ENCODE measurements at regions not wholly inside any gene's neighbourhood (a gene's known extent, or its start where the extent isn't known, plus 50 kb on each side); places are given as distances from the start of the nearest gene placed in this dataset.

GRCh38 chr10:101284101-101284743, 55.0 kb upstream of the LBX1 start (continued):
- TF ChIP-seq MTF2 (CRISPR knock-in tag; IDR thresholded peaks at IDR 0.05; ENCODE audit: borderline replicate concordance): 0 out of 2 replicates have a peak, but pooled peaks have one; percentile 25
- TF ChIP-seq ZFY (CRISPR knock-in tag; IDR thresholded peaks at IDR 0.05): no peak
- no peak for TF ChIP-seq ZNF431 (CRISPR knock-in tag; IDR thresholded peaks at IDR 0.05; ENCODE audit: borderline replicate concordance, low read depth)
- TF ChIP-seq FIP1L1 (IDR thresholded peaks at IDR 0.05; ENCODE audit: borderline replicate concordance, insufficient read depth, low read depth, low read length): no peak

GRCh38 chr10:101284744-101285463, 55.6 kb upstream of the LBX1 start:
- Histone ChIP-seq H3K9ac (ENCODE audit: insufficient read depth, low read depth, low read length) (no peak overlapping the region), H3K4me3 (replicated peaks in 1 of 3; ENCODE audit: insufficient read depth in 1 of 3, low read depth in 2 of 3, low read length in 3 of 3) (no peak overlapping the region), H3K27me3 (ENCODE audit: control insufficient read depth in 1 of 2, insufficient read depth in 2 of 2, low read length in 2 of 2) (peaks cover 13 to 69% of the 10 kb centered on the region in 2 experiments; a peak in 4 of 5 replicates), H3K36me3 (replicated peaks in 1 of 2; ENCODE audit: control insufficient read depth in 1 of 2, insufficient read depth in 2 of 2, low read length in 2 of 2) (no peaks in the 10 kb centered on the region), H3K27ac (ENCODE audit: extremely low read length, insufficient read depth, low read length) (no peak overlapping the region), H3K9me3 (ENCODE audit: low read length) (no peaks in the 10 kb centered on the region), H3K4me2 (ENCODE audit: low read depth, low read length) (peak overlapping the region; percentile 32; the same call in 1 of the 2 replicates), H4K20me1 (ENCODE audit: insufficient read depth, low read length) (no peaks in the 10 kb centered on the region), H3K4me1 (ENCODE audit: insufficient read depth, low read length) (peaks cover 7% of the 10 kb centered on the region), H3K79me2 (ENCODE audit: insufficient read depth, low read length) (no peaks in the 10 kb centered on the region), H2AFZ (ENCODE audit: low read length) (no peak overlapping the region)
- WGBS (ENCODE audit: low lambda C conversion rate): 17% methylated on average over 3 of the region's 7 CpGs
- in situ Hi-C loops (cut with HindIII; ENCODE audit: extremely low pct_ligation_motif_present, low pct_unique_long_range_greater_than_20kb) (no loop called here), intact Hi-C loops (cut with micrococcal nuclease; ENCODE audit: unreplicated experiment) (loop anchor here (5.0 kb wide), 1 partner anchor 157 kb away; no protein-coding TSS in a partner anchor)
- ATAC-seq (no peak), DNase-seq (ENCODE audit: low spot score) (no peak), FAIRE-seq (no peak)
- ChIA-PET CTCF (ENCODE audit: low intra/inter-chr PET ratio, low total read pairs) (no interaction called here), POLR2A (no interaction called here)
- no TSS peak for BruUV-seq (replicated peaks)
- TF ChIP-seq MTA1 (CRISPR knock-in tag; IDR thresholded peaks at IDR 0.05; ENCODE audit: borderline replicate concordance) (no peak), ZNF263 (CRISPR knock-in tag; IDR thresholded peaks at IDR 0.05) (peak; percentile 47), ZNF550 (CRISPR knock-in tag; IDR thresholded peaks at IDR 0.05; ENCODE audit: borderline replicate concordance) (no peak), ZNF44 (CRISPR knock-in tag; IDR thresholded peaks at IDR 0.05) (no peak)

All from HepG2 (cell line).